ENCODE measurements at regions not wholly inside any gene's neighbourhood (a gene's known extent, or its start where the extent isn't known, plus 50 kb on each side); places are given as distances from the start of the nearest gene placed in this dataset.

GRCh38 chr16:79806757-79807156, 206.2 kb upstream of the MAF start:
- H2AFZ ChIP-seq (ENCODE audit: low read depth, low read length) = no peak overlapping the region
- no peak overlapping the region for H3K4me3 ChIP-seq (replicated peaks in 1 of 3; ENCODE audit: insufficient read depth in 1 of 3, low read depth in 1 of 3, low read length in 3 of 3)
- H3K9ac ChIP-seq (replicated peaks; ENCODE audit: extremely low read depth, insufficient read depth, low read length) = no peak overlapping the region
- FAIRE-seq (no peak), DNase-seq (ENCODE audit: low read depth, low spot score) (no peak)
- no peaks in the 10 kb centered on the region for H3K36me3 ChIP-seq (ENCODE audit: control insufficient read depth in 2 of 2, extremely low read depth in 1 of 2, insufficient read depth in 2 of 2, low read length in 2 of 2)
- POLR2A ChIA-PET = no interaction called here
- CTCF ChIA-PET = no interaction called here
- no peaks in the 10 kb centered on the region for H4K20me1 ChIP-seq (replicated peaks; ENCODE audit: control insufficient read depth, extremely low read depth, insufficient read depth, low read length)
- intact Hi-C loops (cut with micrococcal nuclease) (no loop called here), dilution Hi-C loops (cut with MboI; ENCODE audit: extremely low pct_ligation_motif_present, low sequenced_read_pairs) (no loop called here)
- H3K27ac ChIP-seq (ENCODE audit: insufficient read depth, low read depth, low read length) = no peak overlapping the region
- H3K4me2 ChIP-seq (ENCODE audit: insufficient read depth, low read length) = no peak overlapping the region
- H3K9me1 ChIP-seq (replicated peaks; ENCODE audit: control insufficient read depth, extremely low read depth, insufficient read depth, low read length) = no peaks in the 10 kb centered on the region
- no TSS peak for BruUV-seq (replicated peaks)
- H3K4me1 ChIP-seq (ENCODE audit: control insufficient read depth, extremely low read depth, insufficient read depth, low read length) = no peaks in the 10 kb centered on the region
- H3K27me3 ChIP-seq (ENCODE audit: control insufficient read depth in 2 of 2, insufficient read depth in 2 of 2, low read length in 2 of 2) = no peaks in the 10 kb centered on the region
- TF ChIP-seq MYC (IDR thresholded peaks at IDR 0.05; ENCODE audit: low read depth, low read length) = no peak
- no peak for TF ChIP-seq JUN (IDR thresholded peaks at IDR 0.05; ENCODE audit: borderline replicate concordance, insufficient read depth, insufficient read length, low read depth)
- TF ChIP-seq CTCF (IDR thresholded peaks at IDR 0.05; ENCODE audit: extremely low read depth in 1 of 2, insufficient read depth in 1 of 2, low read depth in 1 of 2, low read length in 2 of 2) = no peak
- TF ChIP-seq POLR2AphosphoS5 (IDR thresholded peaks at IDR 0.05; ENCODE audit: insufficient read depth, low read depth, low read length) = no peak
- no peak for TF ChIP-seq EZH2 (IDR thresholded peaks at IDR 0.05; ENCODE audit: borderline replicate concordance, low read depth, low read length, severe bottlenecking)
- TF ChIP-seq FOS (IDR thresholded peaks at IDR 0.05; ENCODE audit: borderline replicate concordance, insufficient read depth, low read length) = no peak
- no peak for TF ChIP-seq POLR2A (IDR thresholded peaks at IDR 0.05; ENCODE audit: low read depth, low read length)
- no peak for TF ChIP-seq MAX (IDR thresholded peaks at IDR 0.05; ENCODE audit: insufficient read depth, insufficient read length)
- no peak for TF ChIP-seq GATA2 (IDR thresholded peaks at IDR 0.05; ENCODE audit: insufficient read depth, insufficient read length, low read depth, low read length)
- peaks cover 5% of the 10 kb centered on the region for H3K9me3 ChIP-seq (replicated peaks; ENCODE audit: control insufficient read depth, insufficient read depth, low read length)
- no peaks in the 10 kb centered on the region for H3K79me2 ChIP-seq (ENCODE audit: control insufficient read depth, insufficient read depth, low read length)

All from endothelial cell of umbilical vein (primary cell).